ENCODE measurements at regions not wholly inside any gene's neighbourhood (a gene's known extent, or its start where the extent isn't known, plus 50 kb on each side); places are given as distances from the start of the nearest gene placed in this dataset.

GRCh38 chr3:128569756-128570155, 76.8 kb upstream of the GATA2 start:
- DNase-seq (ENCODE audit: low spot score), result no peak

GRCh38 chr3:128568602-128569490, 75.8 kb upstream of the GATA2 start:
- no peak for DNase-seq (ENCODE audit: low spot score)

- no peak for DNase-seq (ENCODE audit: low spot score)
Measured at GRCh38 chr3:128567705-128568356, 74.8 kb upstream of the GATA2 start.

GRCh38 chr3:128567141-128567540, 74.1 kb upstream of the GATA2 start:
- no peak for DNase-seq (ENCODE audit: low spot score)

GRCh38 chr3:128563439-128563838, 70.4 kb upstream of the GATA2 start:
- DNase-seq (ENCODE audit: low spot score), result no peak

- DNase-seq (ENCODE audit: low spot score), result no peak
Measured at GRCh38 chr3:128561504-128561903, 68.5 kb upstream of the GATA2 start.

GRCh38 chr3:128560768-128561167, 67.8 kb upstream of the GATA2 start:
- no peak for DNase-seq (ENCODE audit: low spot score)

GRCh38 chr3:128559486-128560225, 66.7 kb upstream of the GATA2 start:
- DNase-seq (ENCODE audit: low spot score), result peak; percentile 44

GRCh38 chr3:128557531-128558280, 64.7 kb upstream of the GATA2 start:
- no peak for DNase-seq (ENCODE audit: low spot score)

GRCh38 chr3:128556907-128557306, 63.9 kb upstream of the GATA2 start:
- no peak for DNase-seq (ENCODE audit: low spot score)

GRCh38 chr3:128556384-128556783, 63.4 kb upstream of the GATA2 start:
- DNase-seq (ENCODE audit: low spot score), result no peak

- DNase-seq (ENCODE audit: low spot score), result no peak
Measured at GRCh38 chr3:128555841-128556240, 62.8 kb upstream of the GATA2 start.

- DNase-seq (ENCODE audit: low spot score), result no peak
Measured at GRCh38 chr3:128555098-128555825, 62.3 kb upstream of the GATA2 start.

- no peak for DNase-seq (ENCODE audit: low spot score)
Measured at GRCh38 chr3:128554465-128555097, 61.6 kb upstream of the GATA2 start.

- no peak for DNase-seq (ENCODE audit: low spot score)
Measured at GRCh38 chr3:128554100-128554464, 61.1 kb upstream of the GATA2 start.

- DNase-seq (ENCODE audit: low spot score), result no peak
Measured at GRCh38 chr3:128553560-128553959, 60.6 kb upstream of the GATA2 start.

GRCh38 chr3:128551867-128552266, 58.9 kb upstream of the GATA2 start:
- no peak for DNase-seq (ENCODE audit: low spot score)

- DNase-seq (ENCODE audit: low spot score), result no peak
Measured at GRCh38 chr3:128551451-128551850, 58.5 kb upstream of the GATA2 start.

GRCh38 chr3:128550471-128551126, 57.6 kb upstream of the GATA2 start:
- no peak for DNase-seq (ENCODE audit: low spot score)

- DNase-seq (ENCODE audit: low spot score), result no peak
Measured at GRCh38 chr3:128550113-128550440, 57.1 kb upstream of the GATA2 start.

All from LoVo (cell line).